IMR-90 (cell line): ENCODE measurements at regions not wholly inside any gene's neighbourhood (a gene's known extent, or its start where the extent isn't known, plus 50 kb on each side); places are given as distances from the start of the nearest gene placed in this dataset.

Experiments
- ATAC-seq: fragments of 200-7000 bp; cut with Tn5 transposase; 2 replicates; pipeline ENCODE4 v1.9.1; 2020; ENCODE audit warnings: low read depth, mild to moderate bottlenecking, moderate library complexity
- BruUV-seq: library from RNA; stranded (reverse); fragments of 400-500 nt; replicated peaks from 2 replicates; lab custom pipeline; 2021; lab: Mats Ljungman, UMichigan
- CTCF ChIA-PET: fragments of 300-600 bp; formaldehyde crosslinking; extraction: SDS; loops from one replicate; lab custom pipeline; 2021; ENCODE audit warnings: antibody characterized with exemption; lab: Yijun Ruan, JAX
- POLR2A ChIA-PET: fragments of 300-600 bp; sonication (Branson Sonifier 250); formaldehyde crosslinking; loops from one replicate; lab custom pipeline; 2022; ENCODE audit warnings: antibody characterized with exemption; ENCODE audit not compliant: unreplicated experiment; lab: Charles Lee
- DNase-seq: peaks from one replicate; pipeline ENCODE4 v3.0.0; 2013
- H2AFZ ChIP-seq: replicated peaks from 2 replicates; pipeline ENCODE3; 2013; ENCODE audit warnings: low read length, mild to moderate bottlenecking; ENCODE audit not compliant: poor library complexity
- H2AK5ac ChIP-seq: 2 replicates; pipeline ENCODE4 v1.6.1; 2013; ENCODE audit warnings: low read depth, low read length, inconsistent platforms
- H2AK9ac ChIP-seq: replicated peaks from 2 replicates; pipeline ENCODE3; 2013; ENCODE audit warnings: mild to moderate bottlenecking, low read depth, low read length, moderate library complexity; ENCODE audit not compliant: poor library complexity
- H2BK120ac ChIP-seq: 2 replicates; pipeline ENCODE4 v1.6.1; 2013; ENCODE audit warnings: low read depth, low read length, inconsistent platforms
- H2BK15ac ChIP-seq: 3 replicates; pipeline ENCODE4 v1.6.1; 2013; ENCODE audit warnings: low read depth, low read length, inconsistent platforms
- H2BK20ac ChIP-seq: 2 replicates; pipeline ENCODE4 v1.6.1; 2013; ENCODE audit warnings: low read depth, mild to moderate bottlenecking, inconsistent platforms, low read length, moderate library complexity
- H2BK5ac ChIP-seq: 2 replicates; pipeline ENCODE4 v1.6.1; 2013; ENCODE audit warnings: mild to moderate bottlenecking, low read depth, low read length, inconsistent platforms; ENCODE audit not compliant: poor library complexity, severe bottlenecking
- H3K14ac ChIP-seq: replicated peaks from 2 replicates; pipeline ENCODE4 v1.6.1; 2013; ENCODE audit warnings: low read depth, low read length, inconsistent platforms
- H3K18ac ChIP-seq: 2 replicates; pipeline ENCODE4 v1.6.1; 2013; ENCODE audit warnings: low read depth, low read length, control low read depth
- H3K23ac ChIP-seq: 2 replicates; pipeline ENCODE4 v1.6.1; 2013; ENCODE audit warnings: low read depth, low read length, inconsistent platforms
- H3K27ac ChIP-seq: 2 replicates; pipeline ENCODE4 v1.5.1; 2013; ENCODE audit warnings: mild to moderate bottlenecking, control low read depth, low read length; ENCODE audit not compliant: insufficient read depth
- H3K27me3 ChIP-seq: 2 replicates; pipeline ENCODE4 v1.6.1; 2013; ENCODE audit warnings: low read length; ENCODE audit not compliant: control insufficient read depth, insufficient read depth
- H3K36me3 ChIP-seq: 2 replicates; pipeline ENCODE4 v1.6.1; 2013; ENCODE audit warnings: low read length, mixed read lengths; ENCODE audit not compliant: control insufficient read depth, insufficient read depth
- H3K4ac ChIP-seq: 2 replicates; pipeline ENCODE4 v1.6.1; 2013; ENCODE audit warnings: low read depth, low read length, inconsistent platforms
- H3K4me1 ChIP-seq: 2 replicates; pipeline ENCODE4 v1.6.1; 2013; ENCODE audit warnings: low read length, mixed read lengths; ENCODE audit not compliant: control insufficient read depth, insufficient read depth
- H3K4me2 ChIP-seq: 2 replicates; pipeline ENCODE4 v1.6.1; 2013; ENCODE audit warnings: low read depth, mild to moderate bottlenecking, control low read depth, low read length, moderate library complexity
- H3K4me3 ChIP-seq: 2 replicates; pipeline ENCODE4 v1.5.1; 2013; ENCODE audit warnings: low read depth, mild to moderate bottlenecking, control low read depth, low read length, moderate library complexity; ENCODE audit not compliant: insufficient read depth
- H3K56ac ChIP-seq: 2 replicates; pipeline ENCODE4 v1.6.1; 2013; ENCODE audit warnings: low read length, inconsistent platforms; ENCODE audit not compliant: insufficient read depth; ENCODE audit errors: extremely low read depth
- H3K79me1 ChIP-seq, 2 experiments: 2 replicates each; pipeline ENCODE4 v1.6.1; 2013; ENCODE audit warnings: low read length in 2 of 2, inconsistent platforms in 1 of 2, low read depth in 1 of 2
- H3K9ac ChIP-seq: 2 replicates; pipeline ENCODE4 v1.6.1; 2013; ENCODE audit warnings: low read depth, low read length, control low read depth
- H3K9me1 ChIP-seq: 2 replicates; pipeline ENCODE4 v1.6.1; 2013; ENCODE audit warnings: low read length, inconsistent platforms; ENCODE audit not compliant: insufficient read depth
- H3K9me3 ChIP-seq: 2 replicates; pipeline ENCODE4 v1.6.1; 2013; ENCODE audit warnings: low read length; ENCODE audit not compliant: control insufficient read depth, insufficient read depth
- H4K20me1 ChIP-seq: 2 replicates; pipeline ENCODE4 v1.6.1; 2013; ENCODE audit warnings: low read length, inconsistent platforms; ENCODE audit not compliant: insufficient read depth
- H4K5ac ChIP-seq: 2 replicates; pipeline ENCODE4 v1.6.1; 2013; ENCODE audit warnings: mild to moderate bottlenecking, low read depth, low read length, control low read depth
- H4K8ac ChIP-seq, 2 experiments: 2 replicates each; pipeline ENCODE4 v1.6.1; 2013; ENCODE audit warnings: low read depth in 2 of 2, low read length in 2 of 2, control low read depth in 1 of 2, inconsistent platforms in 1 of 2
- H4K91ac ChIP-seq: 2 replicates; pipeline ENCODE4 v1.6.1; 2013; ENCODE audit warnings: low read depth, low read length, inconsistent platforms; ENCODE audit not compliant: insufficient read depth
- CTCF ChIP-seq: conservative IDR thresholded peaks from 2 replicates; pipeline ENCODE4 v1.5.1; 2012; ENCODE audit warnings: mild to moderate bottlenecking, low read depth, low read length, improper control_type of control experiment
- FOS ChIP-seq: fragments of 150-350 bp; IDR thresholded peaks from 2 replicates; pipeline ENCODE4 v1.6.1; 2016; ENCODE audit warnings: low read depth, low read length
- MAFK ChIP-seq: IDR thresholded peaks from 2 replicates; pipeline ENCODE4 v1.6.1; 2012; ENCODE audit warnings: low read depth, low read length, improper control_type of control experiment
- POLR2A ChIP-seq: IDR thresholded peaks from 2 replicates; pipeline ENCODE4 v1.6.1; 2012; ENCODE audit warnings: mild to moderate bottlenecking, low read depth, low read length
- SMC3 ChIP-seq: fragments of 150-350 bp; IDR thresholded peaks from 2 replicates; pipeline ENCODE4 v1.6.1; 2016; ENCODE audit warnings: low read depth, mild to moderate bottlenecking, antibody characterized with exemption, low read length, moderate library complexity
- USF2 ChIP-seq: fragments of 150-350 bp; IDR thresholded peaks from 2 replicates; pipeline ENCODE4 v1.6.1; 2017; ENCODE audit warnings: mild to moderate bottlenecking, antibody characterized with exemption, low read length, low read depth
- WGBS, 2 experiments: methylation state at CpG; one replicate each; pipeline versions ENCODE4 v1.1.5 to v1.1.7; 2013; ENCODE audit warnings: missing lambda C conversion rate in 2 of 2; ENCODE audit not compliant: insufficient read length in 1 of 2; ENCODE audit errors: extremely low coverage in 2 of 2; 5-methylcytosine and 5-hydroxymethylcytosine counted together
- dilution Hi-C: fragments of 300-500 bp; cut with HindIII; formaldehyde crosslinking; loops from one replicate; pipeline ENCODE4 v1.14.3; 2018; ENCODE audit warnings: low sequenced_read_pairs; ENCODE audit not compliant: unreplicated experiment
- in situ Hi-C: fragments of 300-500 bp; cut with MboI; formaldehyde crosslinking; loops from 3 replicates; pipeline ENCODE4 v1.14.3; 2019; ENCODE audit warnings: low sequenced_read_pairs, inconsistent platforms, mixed read lengths
- intact Hi-C: fragments of 100-400 bp; cut with micrococcal nuclease; formaldehyde crosslinking; loops from 2 replicates; pipeline ENCODE4 v1.10.0; 2022

GRCh38 chrX:20319054-20319453 is 52.3 kb upstream of the RPS6KA3 start:
- no peaks in the 10 kb centered on the region for H3K9me3 ChIP-seq
- TF ChIP-seq CTCF (no peak), MAFK (no peak), FOS (no peak), USF2 (no peak), POLR2A (no peak), SMC3 (no peak)
- dilution Hi-C loops (no loop called here), intact Hi-C loops (no loop called here), in situ Hi-C loops (no loop called here)
- no peak overlapping the region for H2BK20ac ChIP-seq
- no peak overlapping the region for H2BK120ac ChIP-seq
- H4K91ac ChIP-seq, result no peak overlapping the region
- no peak overlapping the region for H3K18ac ChIP-seq
- ATAC-seq, result no peak
- no TSS peak for BruUV-seq
- H3K23ac ChIP-seq, result no peak overlapping the region
- H3K9me1 ChIP-seq, result no peaks in the 10 kb centered on the region
- no peak overlapping the region for H2AK9ac ChIP-seq
- WGBS, 2 experiments, result 61% methylated on average over 2 of the region's 4 CpGs; no CpG with 5 or more reads in 1 of the 2 experiments
- no peak overlapping the region for H4K8ac ChIP-seq
- no peak overlapping the region for H2AFZ ChIP-seq
- H3K14ac ChIP-seq, result no peak overlapping the region
- no peaks in the 10 kb centered on the region for H4K20me1 ChIP-seq
- ChIA-PET CTCF (no interaction called here), POLR2A (no interaction called here)
- no peaks in the 10 kb centered on the region for H3K36me3 ChIP-seq
- no peak overlapping the region for H3K9ac ChIP-seq
- H2AK5ac ChIP-seq, result no peak overlapping the region
- H3K4me3 ChIP-seq, result no peak overlapping the region
- H4K5ac ChIP-seq, result no peak overlapping the region
- H2BK15ac ChIP-seq, result no peak overlapping the region
- no peak overlapping the region for H3K4ac ChIP-seq
- no peak overlapping the region for H3K27ac ChIP-seq
- no peak for DNase-seq
- no peak overlapping the region for H2BK5ac ChIP-seq
- H3K56ac ChIP-seq, result no peak overlapping the region
- no peaks in the 10 kb centered on the region for H3K79me1 ChIP-seq
- peaks cover 6% of the 10 kb centered on the region for H3K27me3 ChIP-seq
- no peak overlapping the region for H3K4me2 ChIP-seq
- no peaks in the 10 kb centered on the region for H3K4me1 ChIP-seq
